GM23338 (cell line): ENCODE measurements at regions not wholly inside any gene's neighbourhood (a gene's known extent, or its start where the extent isn't known, plus 50 kb on each side); places are given as distances from the start of the nearest gene placed in this dataset.

Experiments used
- CREB1 ChIP-seq: fragments of 250-450 bp; sonication (Bioruptor Pico); IDR thresholded peaks from 2 replicates; pipeline ENCODE4 v1.5.0; 2020; ENCODE audit warnings: low read depth, mild to moderate bottlenecking, moderate library complexity
- CTCF ChIP-seq, 2 experiments: fragments of 200-600 bp in 1 of 2; sonication (generic) in 1 of 2; conservative IDR thresholded peaks; 2 replicates each; pipeline versions ENCODE4 v1.5.1 to v1.6.1; 2016 to 2017; ENCODE audit warnings: antibody characterized with exemption in 2 of 2, low read depth in 2 of 2, mild to moderate bottlenecking in 2 of 2, moderate library complexity in 1 of 2
- ETS1 ChIP-seq: IDR thresholded peaks from 2 replicates; pipeline ENCODE4 v1.6.1; 2016; ENCODE audit warnings: antibody characterized with exemption
- EZH2 ChIP-seq: fragments of 200-600 bp; sonication (generic); IDR thresholded peaks from one replicate; pipeline ENCODE4 v1.8.0; 2017; ENCODE audit warnings: antibody characterized with exemption, mild to moderate bottlenecking, low read depth; ENCODE audit not compliant: unreplicated experiment
- EZH2phosphoT487 ChIP-seq: fragments of 200-600 bp; sonication (generic); IDR thresholded peaks from one replicate; pipeline ENCODE4 v1.8.1; 2018; ENCODE audit warnings: antibody characterized with exemption; ENCODE audit not compliant: unreplicated experiment
- JUNB ChIP-seq: IDR thresholded peaks from one replicate; pipeline ENCODE4 v1.6.1; 2016; ENCODE audit warnings: antibody characterized with exemption; ENCODE audit not compliant: unreplicated experiment
- NANOG ChIP-seq: IDR thresholded peaks from 2 replicates; pipeline ENCODE4 v1.6.1; 2016; ENCODE audit warnings: antibody characterized with exemption, borderline replicate concordance
- POLR2AphosphoS5 ChIP-seq: IDR thresholded peaks from 2 replicates; pipeline ENCODE4 v1.6.1; 2016; ENCODE audit warnings: antibody characterized with exemption, low read depth
- REST ChIP-seq: IDR thresholded peaks from one replicate; pipeline ENCODE4 v1.6.1; 2018; ENCODE audit warnings: antibody characterized with exemption; ENCODE audit not compliant: unreplicated experiment

- no peak for TF ChIP-seq CTCF (conservative IDR thresholded peaks at IDR 0.05; ENCODE audit: low read depth in 2 of 2)
- no peak for TF ChIP-seq POLR2AphosphoS5
- no peak for TF ChIP-seq EZH2
- TF ChIP-seq REST, result no peak
- no peak for TF ChIP-seq EZH2phosphoT487
- no peak for TF ChIP-seq JUNB
- no peak for TF ChIP-seq ETS1
- TF ChIP-seq NANOG, result no peak
- no peak for TF ChIP-seq CREB1 (CRISPR knock-in tag)
These were observed 345.8 kb downstream of the KLF5 start for GRCh38 chr13:73404581-73404980.
